ENCODE measurements at regions not wholly inside any gene's neighbourhood (a gene's known extent, or its start where the extent isn't known, plus 50 kb on each side); places are given as distances from the start of the nearest gene placed in this dataset.

DNA sequence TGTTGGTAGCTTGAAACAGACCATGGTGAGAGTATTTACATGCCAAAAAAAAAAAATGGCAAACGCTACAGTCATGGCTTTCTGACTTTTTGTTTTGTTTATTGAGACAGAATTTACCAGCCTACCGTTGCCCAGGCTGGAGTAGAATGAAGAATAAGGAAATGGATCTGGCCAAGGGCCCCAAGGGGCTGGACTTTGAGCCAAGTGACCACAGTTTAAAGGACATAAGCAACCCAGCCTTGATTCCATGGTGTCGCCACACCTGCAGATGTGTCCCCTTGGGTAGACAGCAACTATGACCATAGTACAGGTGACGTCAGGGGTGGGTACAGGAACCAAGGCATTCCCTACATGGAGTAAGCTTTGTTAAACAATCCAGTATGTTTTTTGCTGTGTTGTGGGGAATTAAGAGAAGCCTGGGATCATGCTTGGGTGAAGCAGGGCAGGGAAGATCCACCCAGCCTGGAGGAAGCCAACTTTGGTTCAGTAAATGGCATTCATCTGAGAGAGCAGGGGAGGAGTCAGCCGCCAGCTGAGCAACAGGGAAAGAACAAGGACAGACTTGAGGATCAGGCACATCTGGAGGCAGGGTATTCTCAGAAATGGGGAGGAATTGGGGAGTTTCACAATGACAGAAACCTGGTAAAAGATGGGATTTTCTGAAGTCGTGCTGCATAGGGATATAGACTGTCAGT is 110.3 kb upstream of the SH3BP4 start:
- no peaks in the 10 kb centered on the region for H3K9me3 Mint-ChIP-seq (ENCODE audit: low read depth)
- H3K36me3 Mint-ChIP-seq (ENCODE audit: insufficient read depth): no peaks in the 10 kb centered on the region
- no peaks in the 10 kb centered on the region for H3K27me3 Mint-ChIP-seq
- no peak for DNase-seq (ENCODE audit: low spot score, unreplicated experiment)
- H3K4me1 Mint-ChIP-seq (ENCODE audit: low read depth): peaks cover 8% of the 10 kb centered on the region
- no peak overlapping the region for H3K27ac Mint-ChIP-seq
- no peak overlapping the region for H3K4me3 Mint-ChIP-seq (ENCODE audit: low read depth)
- TF ChIP-seq, protein P1, sequence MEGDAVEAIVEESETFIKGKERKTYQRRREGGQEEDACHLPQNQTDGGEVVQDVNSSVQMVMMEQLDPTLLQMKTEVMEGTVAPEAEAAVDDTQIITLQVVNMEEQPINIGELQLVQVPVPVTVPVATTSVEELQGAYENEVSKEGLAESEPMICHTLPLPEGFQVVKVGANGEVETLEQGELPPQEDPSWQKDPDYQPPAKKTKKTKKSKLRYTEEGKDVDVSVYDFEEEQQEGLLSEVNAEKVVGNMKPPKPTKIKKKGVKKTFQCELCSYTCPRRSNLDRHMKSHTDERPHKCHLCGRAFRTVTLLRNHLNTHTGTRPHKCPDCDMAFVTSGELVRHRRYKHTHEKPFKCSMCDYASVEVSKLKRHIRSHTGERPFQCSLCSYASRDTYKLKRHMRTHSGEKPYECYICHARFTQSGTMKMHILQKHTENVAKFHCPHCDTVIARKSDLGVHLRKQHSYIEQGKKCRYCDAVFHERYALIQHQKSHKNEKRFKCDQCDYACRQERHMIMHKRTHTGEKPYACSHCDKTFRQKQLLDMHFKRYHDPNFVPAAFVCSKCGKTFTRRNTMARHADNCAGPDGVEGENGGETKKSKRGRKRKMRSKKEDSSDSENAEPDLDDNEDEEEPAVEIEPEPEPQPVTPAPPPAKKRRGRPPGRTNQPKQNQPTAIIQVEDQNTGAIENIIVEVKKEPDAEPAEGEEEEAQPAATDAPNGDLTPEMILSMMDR (IDR thresholded peaks at IDR 0.05; ENCODE audit: unreplicated experiment): no peak

DNA sequence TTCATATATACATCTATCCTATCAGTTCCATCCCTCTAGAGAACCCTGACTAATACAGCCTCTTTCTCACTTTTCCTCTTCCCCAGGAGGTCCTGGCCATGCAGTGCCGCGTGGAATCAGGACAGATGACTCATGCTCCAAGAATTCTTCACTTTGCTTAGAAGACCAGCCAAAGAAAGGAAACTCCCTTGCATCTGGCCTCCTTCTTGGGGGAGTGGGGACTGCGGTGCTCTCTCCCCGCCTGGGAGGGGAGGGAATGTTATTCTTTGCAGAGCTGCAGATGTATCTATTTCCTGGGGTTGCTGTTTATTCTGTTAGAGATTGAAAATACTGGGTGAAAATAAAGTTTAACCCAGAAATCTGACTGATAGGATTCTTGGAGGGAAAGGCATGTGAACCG is 111.5 kb upstream of the SH3BP4 start:
- Mint-ChIP-seq H3K27ac (no peak overlapping the region), H3K27me3 (no peaks in the 10 kb centered on the region), H3K9me3 (ENCODE audit: low read depth) (no peaks in the 10 kb centered on the region), H3K36me3 (ENCODE audit: insufficient read depth) (no peaks in the 10 kb centered on the region), H3K4me3 (ENCODE audit: low read depth) (no peak overlapping the region), H3K4me1 (ENCODE audit: low read depth) (peaks cover 14% of the 10 kb centered on the region)
- TF ChIP-seq, protein P1 (IDR thresholded peaks at IDR 0.05; ENCODE audit: unreplicated experiment): no peak
- DNase-seq (ENCODE audit: low spot score, unreplicated experiment): no peak

DNA sequence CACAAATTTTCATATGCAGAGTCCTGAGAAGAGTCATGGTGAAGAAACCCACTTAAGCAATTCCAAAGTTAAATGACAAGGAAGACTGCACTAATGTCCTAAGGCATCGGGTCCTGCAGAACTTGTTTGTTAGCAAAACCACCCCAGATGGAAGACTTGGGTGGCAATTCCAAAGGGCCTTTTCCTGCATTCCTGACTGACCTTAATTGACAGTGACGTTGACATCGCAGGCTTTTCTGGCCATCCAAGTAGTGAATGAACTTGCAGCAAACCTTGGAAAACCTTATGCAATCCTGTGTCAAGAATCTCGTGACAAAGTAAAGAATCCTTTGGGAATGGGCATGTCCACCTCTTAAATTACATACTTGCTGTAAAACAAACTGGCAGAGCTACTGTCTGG is 112.5 kb upstream of the SH3BP4 start:
- Mint-ChIP-seq H3K27me3 (no peaks in the 10 kb centered on the region), H3K9me3 (ENCODE audit: low read depth) (no peaks in the 10 kb centered on the region), H3K36me3 (ENCODE audit: insufficient read depth) (no peaks in the 10 kb centered on the region), H3K27ac (no peak overlapping the region), H3K4me1 (ENCODE audit: low read depth) (peaks cover 14% of the 10 kb centered on the region), H3K4me3 (ENCODE audit: low read depth) (no peak overlapping the region)
- no peak for DNase-seq (ENCODE audit: low spot score, unreplicated experiment)
- TF ChIP-seq, protein P1 (IDR thresholded peaks at IDR 0.05; ENCODE audit: unreplicated experiment): no peak

DNA sequence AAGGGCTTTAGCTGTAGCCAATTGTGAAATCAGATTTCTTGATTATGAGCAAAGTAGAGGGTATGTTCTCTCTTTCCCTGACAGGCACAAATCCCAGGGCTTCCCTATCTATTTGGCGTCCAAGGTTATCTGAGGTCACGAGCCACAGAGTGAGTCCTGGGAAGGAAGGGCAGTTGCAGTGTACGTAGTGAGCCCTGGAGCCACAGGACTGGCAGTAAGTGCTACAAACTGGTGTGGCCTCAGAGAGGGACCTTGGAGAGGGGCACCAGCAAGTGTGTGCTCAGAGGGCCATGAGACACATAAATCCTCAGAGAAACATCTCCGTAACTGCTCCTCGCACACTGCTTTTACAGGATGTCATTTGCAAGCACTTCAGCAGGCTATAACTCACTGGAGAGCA is 115.5 kb upstream of the SH3BP4 start:
- no peak for DNase-seq (ENCODE audit: low spot score, unreplicated experiment)
- Mint-ChIP-seq H3K9me3 (ENCODE audit: low read depth) (no peaks in the 10 kb centered on the region), H3K27me3 (no peaks in the 10 kb centered on the region), H3K4me1 (ENCODE audit: low read depth) (peaks cover 14% of the 10 kb centered on the region), H3K27ac (no peak overlapping the region), H3K4me3 (ENCODE audit: low read depth) (no peak overlapping the region), H3K36me3 (ENCODE audit: insufficient read depth) (no peaks in the 10 kb centered on the region)
- TF ChIP-seq, protein P1 (IDR thresholded peaks at IDR 0.05; ENCODE audit: unreplicated experiment): no peak

DNA sequence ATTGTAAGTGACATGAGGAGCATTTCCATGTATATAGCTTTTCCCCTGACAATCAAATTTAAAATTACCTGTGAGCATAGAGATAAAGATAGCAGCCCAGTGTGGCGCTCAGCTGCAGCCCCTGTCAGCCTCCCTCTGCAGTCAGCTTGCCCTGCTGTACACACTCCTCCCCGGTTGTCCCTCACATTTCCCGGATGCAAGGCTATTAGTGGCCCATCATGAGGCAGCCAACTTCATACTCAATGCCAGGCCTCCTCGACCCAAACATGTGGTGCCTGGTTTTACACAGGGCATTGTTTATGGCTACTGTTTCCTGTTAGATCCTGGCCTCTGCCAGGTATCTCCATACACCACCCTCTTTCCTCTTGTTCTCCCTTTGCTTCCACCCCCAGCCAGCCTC is 116.1 kb upstream of the SH3BP4 start:
- Mint-ChIP-seq H3K4me1 (ENCODE audit: low read depth) (peaks cover 14% of the 10 kb centered on the region), H3K36me3 (ENCODE audit: insufficient read depth) (no peaks in the 10 kb centered on the region), H3K4me3 (ENCODE audit: low read depth) (no peak overlapping the region), H3K27me3 (no peaks in the 10 kb centered on the region), H3K27ac (no peak overlapping the region), H3K9me3 (ENCODE audit: low read depth) (no peaks in the 10 kb centered on the region)
- DNase-seq (ENCODE audit: low spot score, unreplicated experiment): no peak
- TF ChIP-seq, protein P1 (IDR thresholded peaks at IDR 0.05; ENCODE audit: unreplicated experiment): no peak

Data from progenitor cell of endocrine pancreas (in vitro differentiated cells).